ENCODE measurements at regions not wholly inside any gene's neighbourhood (a gene's known extent, or its start where the extent isn't known, plus 50 kb on each side); places are given as distances from the start of the nearest gene placed in this dataset.

DNA sequence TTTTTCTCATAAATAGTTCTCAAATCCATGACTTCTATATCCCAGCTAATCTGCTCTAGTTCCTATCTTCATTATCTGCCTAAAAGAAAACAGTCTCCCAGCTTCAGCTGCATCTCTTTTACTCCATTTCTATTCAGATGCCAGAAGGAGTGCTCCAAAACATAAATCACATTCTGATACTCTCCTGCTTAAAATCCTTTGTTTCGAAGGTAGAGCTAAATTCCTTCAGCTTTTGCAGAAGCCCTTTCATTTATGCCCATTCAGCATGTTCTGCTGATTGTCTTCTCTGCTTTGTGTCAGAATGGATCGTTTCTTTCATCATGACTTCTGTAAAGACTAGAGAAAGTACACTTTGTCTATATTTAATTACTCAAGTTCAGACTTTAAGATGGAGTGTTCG, 440.1 kb upstream of the SMIM31 start:
- ChIA-PET POLR2A (no interaction called here), CTCF (interaction anchor here (0.6 kb wide), 1 partner anchor 73 kb away, joined by 4 read pairs; no protein-coding TSS in a partner anchor)
- no peak for TF ChIP-seq ZNF324 (tag by site-specific recombination; IDR thresholded peaks at IDR 0.05)
- no peak for TF ChIP-seq IKZF3 (tag by site-specific recombination; IDR thresholded peaks at IDR 0.05)
- no peak for TF ChIP-seq ZNF391 (tag by site-specific recombination; IDR thresholded peaks at IDR 0.05; ENCODE audit: borderline replicate concordance, low read depth)
- no peak for TF ChIP-seq ZNF24 (tag by site-specific recombination; IDR thresholded peaks at IDR 0.05)
- TF ChIP-seq PRDM1 (tag by site-specific recombination; IDR thresholded peaks at IDR 0.05): no peak
- TF ChIP-seq, protein P1, sequence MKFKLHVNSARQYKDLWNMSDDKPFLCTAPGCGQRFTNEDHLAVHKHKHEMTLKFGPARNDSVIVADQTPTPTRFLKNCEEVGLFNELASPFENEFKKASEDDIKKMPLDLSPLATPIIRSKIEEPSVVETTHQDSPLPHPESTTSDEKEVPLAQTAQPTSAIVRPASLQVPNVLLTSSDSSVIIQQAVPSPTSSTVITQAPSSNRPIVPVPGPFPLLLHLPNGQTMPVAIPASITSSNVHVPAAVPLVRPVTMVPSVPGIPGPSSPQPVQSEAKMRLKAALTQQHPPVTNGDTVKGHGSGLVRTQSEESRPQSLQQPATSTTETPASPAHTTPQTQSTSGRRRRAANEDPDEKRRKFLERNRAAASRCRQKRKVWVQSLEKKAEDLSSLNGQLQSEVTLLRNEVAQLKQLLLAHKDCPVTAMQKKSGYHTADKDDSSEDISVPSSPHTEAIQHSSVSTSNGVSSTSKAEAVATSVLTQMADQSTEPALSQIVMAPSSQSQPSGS (tag by site-specific recombination; IDR thresholded peaks at IDR 0.05; ENCODE audit: low read depth): no peak
- TF ChIP-seq ZNF449 (tag by site-specific recombination; IDR thresholded peaks at IDR 0.05): no peak
- TF ChIP-seq ZNF658 (tag by site-specific recombination; IDR thresholded peaks at IDR 0.05): no peak
- TF ChIP-seq, protein P2, sequence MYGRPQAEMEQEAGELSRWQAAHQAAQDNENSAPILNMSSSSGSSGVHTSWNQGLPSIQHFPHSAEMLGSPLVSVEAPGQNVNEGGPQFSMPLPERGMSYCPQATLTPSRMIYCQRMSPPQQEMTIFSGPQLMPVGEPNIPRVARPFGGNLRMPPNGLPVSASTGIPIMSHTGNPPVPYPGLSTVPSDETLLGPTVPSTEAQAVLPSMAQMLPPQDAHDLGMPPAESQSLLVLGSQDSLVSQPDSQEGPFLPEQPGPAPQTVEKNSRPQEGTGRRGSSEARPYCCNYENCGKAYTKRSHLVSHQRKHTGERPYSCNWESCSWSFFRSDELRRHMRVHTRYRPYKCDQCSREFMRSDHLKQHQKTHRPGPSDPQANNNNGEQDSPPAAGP (tag by site-specific recombination; IDR thresholded peaks at IDR 0.05): no peak
- no peak for TF ChIP-seq ZNF544 (tag by site-specific recombination; IDR thresholded peaks at IDR 0.05)
- TF ChIP-seq ZNF555 (tag by site-specific recombination; conservative IDR thresholded peaks at IDR 0.05): no peak
- TF ChIP-seq, protein P3, sequence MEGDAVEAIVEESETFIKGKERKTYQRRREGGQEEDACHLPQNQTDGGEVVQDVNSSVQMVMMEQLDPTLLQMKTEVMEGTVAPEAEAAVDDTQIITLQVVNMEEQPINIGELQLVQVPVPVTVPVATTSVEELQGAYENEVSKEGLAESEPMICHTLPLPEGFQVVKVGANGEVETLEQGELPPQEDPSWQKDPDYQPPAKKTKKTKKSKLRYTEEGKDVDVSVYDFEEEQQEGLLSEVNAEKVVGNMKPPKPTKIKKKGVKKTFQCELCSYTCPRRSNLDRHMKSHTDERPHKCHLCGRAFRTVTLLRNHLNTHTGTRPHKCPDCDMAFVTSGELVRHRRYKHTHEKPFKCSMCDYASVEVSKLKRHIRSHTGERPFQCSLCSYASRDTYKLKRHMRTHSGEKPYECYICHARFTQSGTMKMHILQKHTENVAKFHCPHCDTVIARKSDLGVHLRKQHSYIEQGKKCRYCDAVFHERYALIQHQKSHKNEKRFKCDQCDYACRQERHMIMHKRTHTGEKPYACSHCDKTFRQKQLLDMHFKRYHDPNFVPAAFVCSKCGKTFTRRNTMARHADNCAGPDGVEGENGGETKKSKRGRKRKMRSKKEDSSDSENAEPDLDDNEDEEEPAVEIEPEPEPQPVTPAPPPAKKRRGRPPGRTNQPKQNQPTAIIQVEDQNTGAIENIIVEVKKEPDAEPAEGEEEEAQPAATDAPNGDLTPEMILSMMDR (tag by site-specific recombination; IDR thresholded peaks at IDR 0.05): no peak
- TF ChIP-seq ZNF549 (tag by site-specific recombination; IDR thresholded peaks at IDR 0.05): no peak
- no peak for TF ChIP-seq BCL11A (tag by site-specific recombination; IDR thresholded peaks at IDR 0.05; ENCODE audit: low read depth)
- no peak for TF ChIP-seq ZSCAN23 (tag by site-specific recombination; IDR thresholded peaks at IDR 0.05)
- TF ChIP-seq ZNF664 (tag by site-specific recombination; IDR thresholded peaks at IDR 0.05): no peak
- no peak for TF ChIP-seq KLF10 (tag by site-specific recombination; IDR thresholded peaks at IDR 0.05)
- H3K4me1 ChIP-seq (ENCODE audit: control insufficient read depth, insufficient read depth, low read length): no peaks in the 10 kb centered on the region
- no peaks in the 10 kb centered on the region for H3K36me3 ChIP-seq (ENCODE audit: control insufficient read depth in 2 of 2, insufficient read depth in 1 of 2, low read length in 2 of 2)
- no peaks in the 10 kb centered on the region for H3K9me3 ChIP-seq (ENCODE audit: control insufficient read depth, insufficient read depth, low read depth, low read length)
- H3K27ac ChIP-seq (ENCODE audit: extremely low read depth, low read depth, low read length): no peak overlapping the region
- no peak overlapping the region for H3K4me3 ChIP-seq (ENCODE audit: low read depth, low read length)

GRCh38 chr4:164318350-164318749, 435.6 kb upstream of the SMIM31 start:
- ChIA-PET CTCF (no interaction called here), POLR2A (no interaction called here)
- H3K9me3 ChIP-seq (ENCODE audit: control insufficient read depth, insufficient read depth, low read depth, low read length): no peaks in the 10 kb centered on the region
- no peaks in the 10 kb centered on the region for H3K36me3 ChIP-seq (ENCODE audit: control insufficient read depth in 2 of 2, insufficient read depth in 1 of 2, low read length in 2 of 2)
- H3K4me1 ChIP-seq (ENCODE audit: control insufficient read depth, insufficient read depth, low read length): no peaks in the 10 kb centered on the region
- no peak overlapping the region for H3K4me3 ChIP-seq (ENCODE audit: low read depth, low read length)
- H3K27ac ChIP-seq (ENCODE audit: extremely low read depth, low read depth, low read length): no peak overlapping the region
- TF ChIP-seq ZNF776 (tag by site-specific recombination; IDR thresholded peaks at IDR 0.05; ENCODE audit: borderline replicate concordance) (no peak), ZNF548 (tag by site-specific recombination; IDR thresholded peaks at IDR 0.05) (no peak)
- TF ChIP-seq, protein P4, sequence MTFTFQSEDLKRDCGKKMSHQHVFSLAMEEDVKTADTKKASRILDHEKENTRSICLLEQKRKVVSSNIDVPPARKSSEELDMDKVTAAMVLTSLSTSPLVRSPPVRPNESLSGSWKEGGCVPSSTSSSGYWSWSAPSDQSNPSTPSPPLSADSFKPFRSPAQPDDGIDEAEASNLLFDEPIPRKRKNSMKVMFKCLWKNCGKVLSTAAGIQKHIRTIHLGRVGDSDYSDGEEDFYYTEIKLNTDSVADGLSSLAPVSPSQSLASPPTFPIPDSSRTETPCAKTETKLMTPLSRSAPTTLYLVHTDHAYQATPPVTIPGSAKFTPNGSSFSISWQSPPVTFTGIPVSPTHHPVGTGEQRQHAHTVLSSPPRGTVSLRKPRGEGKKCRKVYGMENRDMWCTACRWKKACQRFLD (tag by site-specific recombination; IDR thresholded peaks at IDR 0.05): no peak
- TF ChIP-seq, protein P5, sequence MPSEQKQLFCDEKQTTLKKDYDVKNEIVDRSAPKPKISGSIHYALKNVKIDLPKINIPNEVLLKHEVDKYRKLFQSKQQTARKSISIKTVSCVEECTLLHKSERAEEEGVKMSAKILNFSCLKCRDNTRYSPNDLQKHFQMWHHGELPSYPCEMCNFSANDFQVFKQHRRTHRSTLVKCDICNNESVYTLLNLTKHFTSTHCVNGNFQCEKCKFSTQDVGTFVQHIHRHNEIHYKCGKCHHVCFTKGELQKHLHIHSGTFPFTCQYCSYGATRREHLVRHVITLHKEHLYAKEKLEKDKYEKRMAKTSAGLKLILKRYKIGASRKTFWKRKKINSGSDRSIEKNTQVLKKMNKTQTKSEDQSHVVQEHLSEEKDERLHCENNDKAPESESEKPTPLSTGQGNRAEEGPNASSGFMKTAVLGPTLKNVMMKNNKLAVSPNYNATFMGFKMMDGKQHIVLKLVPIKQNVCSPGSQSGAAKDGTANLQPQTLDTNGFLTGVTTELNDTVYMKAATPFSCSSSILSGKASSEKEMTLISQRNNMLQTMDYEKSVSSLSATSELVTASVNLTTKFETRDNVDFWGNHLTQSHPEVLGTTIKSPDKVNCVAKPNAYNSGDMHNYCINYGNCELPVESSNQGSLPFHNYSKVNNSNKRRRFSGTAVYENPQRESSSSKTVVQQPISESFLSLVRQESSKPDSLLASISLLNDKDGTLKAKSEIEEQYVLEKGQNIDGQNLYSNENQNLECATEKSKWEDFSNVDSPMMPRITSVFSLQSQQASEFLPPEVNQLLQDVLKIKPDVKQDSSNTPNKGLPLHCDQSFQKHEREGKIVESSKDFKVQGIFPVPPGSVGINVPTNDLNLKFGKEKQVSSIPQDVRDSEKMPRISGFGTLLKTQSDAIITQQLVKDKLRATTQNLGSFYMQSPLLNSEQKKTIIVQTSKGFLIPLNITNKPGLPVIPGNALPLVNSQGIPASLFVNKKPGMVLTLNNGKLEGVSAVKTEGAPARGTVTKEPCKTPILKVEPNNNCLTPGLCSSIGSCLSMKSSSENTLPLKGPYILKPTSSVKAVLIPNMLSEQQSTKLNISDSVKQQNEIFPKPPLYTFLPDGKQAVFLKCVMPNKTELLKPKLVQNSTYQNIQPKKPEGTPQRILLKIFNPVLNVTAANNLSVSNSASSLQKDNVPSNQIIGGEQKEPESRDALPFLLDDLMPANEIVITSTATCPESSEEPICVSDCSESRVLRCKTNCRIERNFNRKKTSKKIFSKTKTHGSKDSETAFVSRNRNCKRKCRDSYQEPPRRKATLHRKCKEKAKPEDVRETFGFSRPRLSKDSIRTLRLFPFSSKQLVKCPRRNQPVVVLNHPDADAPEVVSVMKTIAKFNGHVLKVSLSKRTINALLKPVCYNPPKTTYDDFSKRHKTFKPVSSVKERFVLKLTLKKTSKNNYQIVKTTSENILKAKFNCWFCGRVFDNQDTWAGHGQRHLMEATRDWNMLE (tag by site-specific recombination; conservative IDR thresholded peaks at IDR 0.05; ENCODE audit: low read depth): no peak
- TF ChIP-seq, protein P3 (tag by site-specific recombination; IDR thresholded peaks at IDR 0.05): no peak
